ENCODE measurements at regions not wholly inside any gene's neighbourhood (a gene's known extent, or its start where the extent isn't known, plus 50 kb on each side); places are given as distances from the start of the nearest gene placed in this dataset.

DNA sequence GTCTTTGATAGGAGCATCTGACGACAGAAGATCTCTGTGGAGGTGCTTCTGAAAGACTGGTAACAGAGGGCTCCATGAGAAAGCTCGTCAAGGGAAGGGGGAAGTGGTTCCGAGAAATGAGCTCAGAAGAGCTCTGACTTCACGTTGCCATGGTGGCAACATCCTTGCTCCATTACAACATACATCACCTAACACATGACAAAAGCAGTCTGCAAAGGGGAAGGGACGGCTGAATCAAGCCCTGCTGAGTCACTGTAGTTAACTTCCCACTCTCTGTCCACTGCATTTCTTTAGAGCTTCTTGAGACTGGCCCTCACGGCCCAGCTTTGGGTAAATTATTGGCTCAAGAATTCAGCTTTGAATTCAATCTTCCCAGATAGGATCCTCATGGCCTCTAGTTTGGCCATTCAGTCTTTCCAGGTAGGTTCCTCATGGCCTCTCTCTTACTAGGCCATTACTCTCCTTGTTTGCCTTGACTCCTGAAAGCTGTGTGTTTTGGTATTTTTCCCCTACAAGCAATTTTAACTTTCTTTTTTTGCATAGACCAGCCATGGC lies 88.0 kb upstream of the ZNF648 start:
- H3K27ac ChIP-seq (ENCODE audit: low read depth, low read length): no peak overlapping the region
- no peak overlapping the region for H3K4me3 ChIP-seq (replicated peaks in 1 of 2; ENCODE audit: low read depth in 1 of 2, low read length in 2 of 2)
- no peaks in the 10 kb centered on the region for H3K4me1 ChIP-seq (ENCODE audit: control insufficient read depth in 1 of 2, insufficient read depth in 2 of 2, low read length in 2 of 2)
- ChIA-PET POLR2A (no interaction called here), RAD21 (ENCODE audit: low non-redundant PET in 1 of 2, low total read pairs in 2 of 2, uncharacterized antibody in 2 of 2, unreplicated experiment in 2 of 2) (no interaction called here), CTCF (no interaction called here)
- no peaks in the 10 kb centered on the region for H4K20me1 ChIP-seq (ENCODE audit: insufficient read depth)
- no peaks in the 10 kb centered on the region for H3K27me3 ChIP-seq (ENCODE audit: insufficient read depth, low read length)
- H3K9me3 ChIP-seq (ENCODE audit: control insufficient read depth in 1 of 2, insufficient read depth in 1 of 2, low read depth in 1 of 2, low read length in 2 of 2): no peaks in the 10 kb centered on the region
- no peaks in the 10 kb centered on the region for H3K9me2 ChIP-seq (ENCODE audit: insufficient read depth)
- TF ChIP-seq YY1 (IDR thresholded peaks at IDR 0.05; ENCODE audit: extremely low read depth, insufficient replicate concordance, low read depth, low read length) (no peak), EZH2 (IDR thresholded peaks at IDR 0.05) (no peak), CBX3 (IDR thresholded peaks at IDR 0.05; ENCODE audit: low read depth) (no peak), SP1 (IDR thresholded peaks at IDR 0.05; ENCODE audit: low read depth) (no peak), ELF1 (IDR thresholded peaks at IDR 0.05; ENCODE audit: borderline replicate concordance, low read depth) (no peak), ZFX (IDR thresholded peaks at IDR 0.05) (no peak), CTCF (IDR thresholded peaks at IDR 0.05 in 2 of 3, conservative IDR thresholded peaks at IDR 0.05 in 1 of 3; ENCODE audit: borderline replicate concordance in 1 of 3, insufficient read depth in 1 of 3, low read depth in 2 of 3, low read length in 2 of 3) (no peak), EZH2phosphoT487 (IDR thresholded peaks at IDR 0.05; ENCODE audit: borderline replicate concordance) (no peak), SRF (IDR thresholded peaks at IDR 0.05; ENCODE audit: low read depth) (no peak), CEBPB (IDR thresholded peaks at IDR 0.05; ENCODE audit: low read depth) (no peak), EGR1 (IDR thresholded peaks at IDR 0.05; ENCODE audit: low read depth) (no peak), SIN3A (IDR thresholded peaks at IDR 0.05; ENCODE audit: low read depth) (no peak), FOSL1 (IDR thresholded peaks at IDR 0.05; ENCODE audit: low read depth) (no peak), JUND (IDR thresholded peaks at IDR 0.05) (no peak), POLR2A (IDR thresholded peaks at IDR 0.05; ENCODE audit: borderline replicate concordance, extremely low read depth, insufficient read depth, insufficient read length) (no peak), REST (IDR thresholded peaks at IDR 0.05; ENCODE audit: low read depth) (no peak), TCF7L2 (IDR thresholded peaks at IDR 0.05; ENCODE audit: borderline replicate concordance, extremely low read depth, insufficient read depth, insufficient read length) (no peak), ZNF274 (IDR thresholded peaks at IDR 0.05; ENCODE audit: low read depth, low read length) (no peak)
- TF ChIP-seq, protein P1, sequence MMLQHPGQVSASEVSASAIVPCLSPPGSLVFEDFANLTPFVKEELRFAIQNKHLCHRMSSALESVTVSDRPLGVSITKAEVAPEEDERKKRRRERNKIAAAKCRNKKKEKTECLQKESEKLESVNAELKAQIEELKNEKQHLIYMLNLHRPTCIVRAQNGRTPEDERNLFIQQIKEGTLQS (IDR thresholded peaks at IDR 0.05): no peak
- TF ChIP-seq, protein P2, sequence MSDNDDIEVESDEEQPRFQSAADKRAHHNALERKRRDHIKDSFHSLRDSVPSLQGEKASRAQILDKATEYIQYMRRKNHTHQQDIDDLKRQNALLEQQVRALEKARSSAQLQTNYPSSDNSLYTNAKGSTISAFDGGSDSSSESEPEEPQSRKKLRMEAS (IDR thresholded peaks at IDR 0.05): no peak
- BruUV-seq (replicated peaks): no TSS peak
- intact Hi-C loops (cut with micrococcal nuclease): no loop called here
- no peak for DNase-seq (ENCODE audit: low read depth, low spot score)
- no peak overlapping the region for H2AFZ ChIP-seq (ENCODE audit: low read depth, low read length, poor library complexity, severe bottlenecking)
- no peaks in the 10 kb centered on the region for H3K36me3 ChIP-seq (ENCODE audit: control insufficient read depth in 1 of 2, insufficient read depth in 2 of 2, low read length in 2 of 2)
- no peaks in the 10 kb centered on the region for H3K79me2 ChIP-seq (ENCODE audit: insufficient read depth, low read length)
- no peak overlapping the region for H3K4me2 ChIP-seq (ENCODE audit: low read length)
- no peak overlapping the region for H3K9ac ChIP-seq (ENCODE audit: low read length)
- no peak for ATAC-seq

Measured in HCT116 (cell line).